Activated CD4-positive, CD25-positive, alpha-beta regulatory T cell treated with anti-CD3 and anti-CD28 coated beads, Interleukin-2, amount 50 U/mL, for 24 hours (primary cell): ENCODE measurements at regions not wholly inside any gene's neighbourhood (a gene's known extent, or its start where the extent isn't known, plus 50 kb on each side); places are given as distances from the start of the nearest gene placed in this dataset.

Experiments
- ATAC-seq, 2 donors: fragments of 150-1000 bp; cut with Tn5 transposase; one replicate each; pipeline ENCODE4 v1.10.0; 2021; ENCODE audit warnings: mild to moderate bottlenecking in 1 of 2, moderate library complexity in 1 of 2

DNA sequence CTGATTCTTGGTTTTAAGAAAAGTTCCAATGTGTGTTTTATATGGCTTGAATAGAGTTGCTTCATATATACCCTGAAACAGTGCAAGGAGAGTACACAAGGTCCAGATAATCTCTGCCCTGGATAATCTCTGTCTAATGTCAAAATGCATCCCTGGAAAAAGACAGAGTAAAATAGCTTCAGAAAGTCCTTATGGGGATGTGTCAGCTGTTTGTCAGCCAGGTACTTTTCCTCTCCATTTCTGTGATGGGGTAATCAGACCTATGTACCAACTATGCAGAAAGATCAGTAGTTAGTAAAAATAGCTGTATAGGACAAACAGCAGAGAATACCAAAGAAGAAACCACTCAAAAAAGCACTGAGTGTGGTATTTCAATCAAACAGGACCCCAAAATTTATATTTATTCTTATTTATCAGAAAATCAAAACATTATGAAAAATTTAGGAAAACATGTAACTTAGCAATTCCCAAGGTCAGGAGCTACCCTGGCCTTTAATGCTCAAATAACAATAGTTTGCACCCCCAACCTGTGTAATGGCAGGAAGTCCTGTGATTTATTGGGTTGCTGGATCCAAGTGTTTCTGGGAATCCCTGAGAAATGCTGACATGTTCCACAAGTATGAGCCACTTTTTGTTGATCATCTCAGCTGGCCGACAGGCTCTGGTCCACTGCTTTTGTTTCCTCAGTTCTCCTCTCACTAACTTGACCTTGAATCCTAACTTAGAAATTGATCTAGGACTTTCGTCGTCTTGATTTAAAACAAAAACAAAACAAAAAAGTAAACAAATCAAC is 69.6 kb downstream of the MDH1 start:
- no peak for ATAC-seq

- no peak for ATAC-seq
Measured at GRCh38 chr2:63660060-63660459, 71.3 kb downstream of the MDH1 start.

- no peak for ATAC-seq
Measured at GRCh38 chr2:63661076-63661475, 72.3 kb downstream of the MDH1 start.

- ATAC-seq, result no peak
Measured at GRCh38 chr2:63662028-63662804, 73.5 kb downstream of the MDH1 start.

DNA sequence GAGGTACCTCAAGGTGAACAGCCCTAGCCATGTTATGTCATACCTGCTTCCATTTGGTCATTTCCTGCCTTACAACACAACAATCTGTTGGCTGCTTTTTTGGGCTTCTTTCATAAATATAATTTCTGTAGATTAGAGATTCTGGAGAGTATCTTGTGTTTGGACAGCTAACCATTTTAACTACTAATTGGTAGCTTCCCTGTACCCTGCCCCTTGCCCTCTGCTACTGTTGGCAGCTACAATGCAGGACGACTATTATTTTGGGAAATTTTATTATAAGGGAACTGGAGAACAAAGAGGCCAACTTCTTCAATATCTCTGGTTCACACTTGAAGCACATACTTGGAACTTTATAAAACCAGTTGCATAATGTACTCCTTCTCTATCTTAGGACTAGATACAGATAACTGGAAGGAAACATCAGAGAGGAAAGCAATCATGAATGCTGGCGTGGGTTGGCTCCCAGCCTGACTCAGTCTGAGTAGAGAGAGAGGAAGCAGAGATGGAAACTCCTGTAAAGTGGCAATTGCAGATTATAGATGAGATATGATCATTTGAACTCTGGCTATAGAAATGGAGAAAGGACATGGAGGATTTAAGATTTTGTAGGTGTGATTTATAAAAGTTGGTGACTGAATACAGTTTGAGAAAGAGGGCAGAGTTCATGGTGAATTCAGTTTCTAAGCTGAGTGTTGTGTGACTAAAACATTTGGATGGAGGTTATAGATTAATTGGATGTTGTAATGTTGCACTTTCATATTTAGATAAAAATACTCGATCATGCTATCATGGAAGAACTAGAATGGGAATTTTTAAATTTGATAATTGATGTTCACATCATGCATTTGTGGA is 74.5 kb downstream of the MDH1 start:
- ATAC-seq, result no peak

DNA sequence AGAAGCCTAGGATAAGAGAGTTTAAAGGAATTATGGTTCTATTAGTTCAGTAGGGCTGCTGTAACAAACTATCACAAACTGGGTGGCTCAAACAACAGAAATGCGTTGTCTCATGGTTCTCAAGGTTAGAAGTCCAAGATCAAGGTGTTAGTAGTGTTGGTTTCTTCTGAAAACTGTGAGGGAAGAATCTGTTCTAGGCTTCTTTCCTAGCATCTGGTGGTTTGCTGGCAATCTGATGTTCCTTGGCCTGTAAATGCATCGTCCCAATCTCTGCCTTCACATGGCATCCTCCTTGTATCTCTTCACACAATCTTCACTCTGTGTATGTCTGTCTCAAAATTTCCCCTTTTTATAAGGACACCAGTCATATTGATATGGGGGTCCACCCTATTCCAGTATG is 76.3 kb downstream of the MDH1 start:
- ATAC-seq, result no peak

- no peak for ATAC-seq
Measured at GRCh38 chr2:63665846-63666475, 77.2 kb downstream of the MDH1 start.

GRCh38 chr2:63667132-63667700 is 78.5 kb downstream of the MDH1 start:
- no peak for ATAC-seq

DNA sequence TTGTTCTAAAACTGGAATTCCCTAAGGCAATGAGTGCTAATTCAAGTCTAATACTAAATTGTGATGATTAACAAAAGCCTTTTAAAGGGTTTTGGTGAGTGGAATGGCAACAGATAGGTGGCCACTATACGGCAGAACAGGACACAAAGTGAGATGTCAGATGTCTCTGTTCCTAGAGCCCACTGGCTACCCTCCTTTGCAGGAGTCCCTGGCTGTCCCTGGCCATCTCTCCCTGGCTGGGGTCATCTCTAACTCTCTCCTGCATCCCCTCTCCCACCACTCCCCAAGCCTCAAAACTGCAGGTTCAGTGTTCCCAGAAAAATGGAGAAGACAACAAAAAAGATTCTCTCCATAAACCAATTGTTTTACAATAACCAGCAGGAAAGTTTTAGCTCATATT is 79.2 kb downstream of the MDH1 start:
- ATAC-seq, result no peak

DNA sequence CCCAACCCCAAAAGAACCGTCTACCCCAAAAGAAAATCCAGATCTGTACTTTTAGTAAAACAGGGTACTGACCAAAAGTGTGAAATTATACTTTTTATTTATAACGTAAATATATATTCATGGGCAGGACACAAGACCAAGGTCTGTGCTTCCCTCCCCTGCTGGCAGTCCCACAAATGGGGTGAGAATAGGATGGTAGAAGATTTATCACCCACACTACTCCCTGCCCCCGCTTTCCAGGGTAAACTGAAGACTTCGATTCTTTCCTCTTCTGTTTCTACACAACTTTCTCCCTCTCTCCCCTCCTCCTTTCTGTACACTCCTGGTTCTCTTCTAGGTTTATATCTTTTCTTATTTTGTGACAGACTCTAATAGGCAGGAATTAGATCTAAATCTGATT is 79.7 kb downstream of the MDH1 start:
- no peak for ATAC-seq

DNA sequence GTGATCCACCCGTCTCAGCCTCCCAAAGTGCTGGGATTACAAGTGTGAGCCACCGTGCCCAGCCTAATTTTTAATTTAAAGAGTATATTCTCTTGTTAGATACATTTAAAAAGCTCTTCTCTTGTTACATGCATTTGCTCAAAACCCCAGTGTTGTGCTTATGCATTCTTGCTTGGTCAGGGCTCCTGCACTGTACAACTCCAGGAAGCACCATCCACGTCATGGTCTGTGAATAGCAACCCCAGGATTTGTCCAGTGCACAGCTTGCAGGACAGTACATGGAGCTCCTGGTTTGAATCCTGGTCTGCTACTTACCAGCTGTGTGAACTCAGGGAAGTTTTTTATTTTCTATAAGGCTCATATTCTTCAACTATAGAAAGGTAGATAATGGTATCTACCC is 80.8 kb downstream of the MDH1 start:
- ATAC-seq, result no peak

DNA sequence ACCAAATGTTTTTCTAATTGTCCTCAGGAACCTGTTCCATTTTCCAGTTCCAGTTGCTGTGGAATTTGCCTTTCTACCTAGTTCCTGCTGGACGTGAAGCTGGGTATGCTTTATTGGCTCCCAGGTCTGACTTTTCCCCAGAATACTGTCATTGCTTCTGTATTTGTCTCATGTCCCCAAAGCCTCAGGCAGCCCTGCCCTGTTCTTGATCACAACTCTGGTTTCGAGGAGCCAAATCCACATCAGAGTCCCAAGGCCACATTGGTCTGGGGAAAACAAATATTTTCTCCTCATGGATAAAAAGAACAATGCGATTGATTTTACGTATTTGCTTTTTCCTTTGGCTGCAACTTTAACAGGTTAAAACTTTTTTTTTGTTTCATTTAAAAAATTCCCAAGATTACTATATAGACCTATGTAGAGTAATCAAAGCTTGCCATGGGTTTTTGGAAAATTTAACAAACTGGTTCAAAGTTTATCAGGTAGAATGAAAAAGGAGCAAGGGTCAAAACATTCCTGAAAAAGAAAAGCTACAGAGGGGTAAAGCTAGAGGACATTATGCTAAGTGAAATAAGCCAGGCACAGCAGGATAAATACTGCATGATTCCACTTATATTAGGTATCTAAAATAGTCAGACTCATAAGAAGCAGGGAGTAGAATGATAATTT is 85.2 kb downstream of the MDH1 start:
- ATAC-seq, result no peak

- ATAC-seq, result no peak
Measured at GRCh38 chr2:63675026-63675425, 86.3 kb downstream of the MDH1 start.

DNA sequence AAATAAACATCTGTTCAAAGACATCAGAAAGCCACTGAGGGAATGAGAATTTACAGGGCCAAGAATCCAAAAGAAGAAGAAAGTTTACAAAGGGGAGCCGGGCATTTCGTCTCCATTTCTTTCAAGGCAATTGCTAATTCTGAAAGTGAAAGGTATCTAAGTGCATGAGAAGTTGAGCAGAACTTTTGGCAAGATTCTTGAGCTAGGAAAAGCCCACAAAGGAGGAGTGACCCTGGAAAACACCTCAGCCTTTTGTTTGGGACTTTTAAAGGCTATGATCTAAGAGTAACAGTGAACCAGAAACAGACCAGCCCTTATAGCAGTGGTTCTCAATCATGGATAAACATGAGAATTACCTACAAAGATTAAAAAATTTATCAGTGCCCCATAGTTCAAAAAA is 87.4 kb downstream of the MDH1 start:
- no peak for ATAC-seq

DNA sequence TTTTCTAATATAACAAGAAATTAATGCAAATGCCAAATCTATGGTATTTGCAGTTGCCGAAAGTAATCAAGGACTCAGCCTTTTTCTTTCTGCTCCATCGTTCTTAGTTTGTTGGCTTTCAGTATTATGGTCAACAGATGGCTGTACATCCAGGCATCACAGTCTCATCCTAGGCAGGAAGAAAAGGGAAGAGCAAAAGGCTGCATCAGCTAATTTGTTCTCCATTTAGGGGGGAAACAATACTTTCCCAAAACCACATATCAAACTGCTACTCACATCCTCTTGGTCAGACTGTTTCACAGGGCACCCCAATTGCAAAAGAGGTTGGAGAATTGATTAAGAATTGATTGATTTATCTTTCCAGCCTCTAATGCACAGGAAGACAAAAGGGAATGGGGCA is 89.3 kb downstream of the MDH1 start:
- no peak for ATAC-seq

DNA sequence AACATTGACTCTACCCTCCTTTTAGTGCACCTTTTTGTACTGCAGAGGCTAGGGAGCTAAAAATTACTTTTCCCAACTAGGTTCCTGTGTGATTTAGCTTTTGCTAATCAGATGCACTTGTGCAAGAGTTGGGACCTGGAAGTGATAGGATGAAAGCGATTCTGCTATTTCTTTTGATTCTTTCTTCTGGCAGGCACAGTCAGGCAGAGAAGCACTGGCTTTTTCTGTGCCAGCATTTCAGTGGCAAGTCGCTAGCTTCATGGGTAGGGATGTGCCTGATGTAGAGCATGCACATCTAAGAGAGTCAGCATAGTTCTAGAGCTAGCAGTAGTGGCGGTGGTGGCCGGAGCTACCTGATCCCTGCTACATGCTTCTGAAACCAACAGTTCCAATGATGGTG is 89.8 kb downstream of the MDH1 start:
- no peak for ATAC-seq

DNA sequence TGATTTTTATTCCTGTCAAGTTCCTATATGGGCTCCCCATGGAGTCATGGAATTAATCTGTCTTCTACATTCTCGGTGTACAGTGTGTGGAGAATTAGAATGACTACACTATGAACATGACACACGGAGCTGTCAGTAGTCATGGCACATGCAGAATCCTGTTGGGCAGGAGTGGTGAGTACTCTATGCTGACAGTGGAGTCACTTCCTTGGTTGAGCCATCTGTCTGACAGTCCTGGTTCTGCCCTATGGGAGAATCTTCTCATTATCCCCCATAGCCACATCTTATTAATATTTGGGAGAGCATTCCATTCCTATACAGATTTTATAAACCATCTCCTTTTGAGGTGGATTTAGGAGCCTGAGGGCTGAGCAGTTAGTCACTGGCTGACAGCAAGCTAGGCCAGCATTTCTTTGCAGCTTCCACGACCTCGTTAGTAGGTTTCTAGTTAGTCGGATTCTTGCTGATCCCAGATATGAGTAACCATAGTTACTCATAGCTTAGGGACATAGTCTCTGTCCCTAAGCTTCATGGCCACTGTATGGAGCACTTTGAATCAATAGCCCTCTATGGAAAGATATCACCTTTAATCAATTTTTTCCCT is 90.6 kb downstream of the MDH1 start:
- ATAC-seq, result no peak

DNA sequence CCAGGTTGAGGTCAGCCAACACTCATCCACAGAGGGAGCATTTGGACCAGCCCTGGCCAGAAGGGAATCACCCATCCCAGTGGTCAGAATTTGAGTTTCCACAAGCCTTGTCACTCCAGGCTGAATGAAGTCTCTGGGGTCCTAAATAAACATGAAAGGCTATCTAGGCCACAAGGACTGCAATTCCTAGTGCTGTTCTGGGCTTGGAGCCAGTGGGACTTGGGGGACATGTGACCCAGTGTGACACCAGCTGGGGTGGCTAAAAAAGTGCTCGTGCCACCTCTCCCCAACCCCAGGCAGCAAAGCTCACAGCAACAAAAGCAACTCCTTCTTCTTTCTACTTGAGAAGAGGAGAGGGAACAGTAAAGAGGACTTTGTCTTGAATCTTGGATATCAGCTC is 91.7 kb downstream of the MDH1 start:
- no peak for ATAC-seq

GRCh38 chr2:63681896-63682295 is 93.1 kb downstream of the MDH1 start:
- no peak for ATAC-seq

DNA sequence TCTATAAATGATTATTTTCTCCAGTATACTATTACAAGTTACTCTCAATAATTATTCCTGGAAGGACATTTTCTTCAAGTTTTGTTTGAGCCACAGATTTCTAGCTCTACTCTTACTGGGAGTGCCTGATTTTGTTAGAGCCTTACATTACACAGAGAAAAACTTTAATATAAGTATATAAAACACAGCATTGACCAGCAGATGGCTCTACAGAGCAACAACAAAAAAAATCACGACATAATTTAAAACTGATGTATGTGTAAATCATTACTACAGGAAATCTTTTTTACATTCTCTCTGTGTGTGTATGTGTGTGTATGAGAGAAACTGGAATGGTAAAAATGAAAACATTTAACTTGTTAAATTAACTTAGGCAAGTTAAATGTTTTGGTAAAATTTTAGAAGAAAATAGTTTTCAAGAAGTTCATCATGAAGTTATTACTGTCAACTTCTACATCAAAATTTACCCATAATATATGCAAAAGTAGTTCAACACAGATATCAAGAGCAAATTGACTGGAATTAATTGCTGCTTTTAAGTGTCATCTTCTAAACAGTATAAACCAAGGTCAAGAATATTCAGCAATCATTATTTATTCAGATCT is 103.3 kb downstream of the MDH1 start:
- ATAC-seq, result peak in 1 of 2 donors; percentile 44

DNA sequence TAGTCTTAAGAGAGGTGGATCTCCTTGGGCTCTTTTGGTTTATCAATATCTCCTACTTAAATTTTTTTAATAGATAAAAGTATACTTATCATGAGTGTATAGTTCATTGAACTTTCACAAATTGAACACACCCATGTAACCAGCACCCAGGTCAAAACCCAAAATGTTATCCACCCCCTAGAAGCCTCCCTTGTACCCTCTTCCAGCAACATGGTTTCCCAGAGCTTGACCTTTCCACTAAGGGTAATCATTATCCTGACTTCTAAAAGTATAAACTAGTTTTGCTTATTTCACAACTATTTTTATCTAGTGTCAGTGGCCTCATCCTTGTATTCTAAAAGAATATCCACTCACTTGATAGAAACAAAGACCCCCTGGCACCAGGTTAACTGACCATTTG is 106.8 kb downstream of the MDH1 start:
- ATAC-seq, result no peak
